Heart left ventricle (tissue), 16 donors: ENCODE measurements at regions not wholly inside any gene's neighbourhood (a gene's known extent, or its start where the extent isn't known, plus 50 kb on each side); places are given as distances from the start of the nearest gene placed in this dataset.

Experiments
- ATAC-seq, 4 donors: fragments of 200-7000 bp; cut with Tn5 transposase; one replicate each; pipeline ENCODE4 v1.9.1; 2020 to 2022; ENCODE audit warnings: moderate library complexity in 4 of 4, mild to moderate bottlenecking in 3 of 4, moderate number of reproducible peaks in 1 of 4
- DNase-seq, 5 donors: peaks; one replicate each; pipeline ENCODE4 v3.0.0-alpha.2; 2020
- H3K27ac ChIP-seq, 12 donors: fragments of 200-600 bp; sonication (generic) in 4 of 12; one replicate each; pipeline versions ENCODE4 v1.5.0 to v1.8.0; 2016 to 2022; ENCODE audit warnings: mild to moderate bottlenecking in 2 of 12
- H3K27me3 ChIP-seq, 9 donors: fragments of 200-600 bp; sonication (generic) in 2 of 9; one replicate each; pipeline versions ENCODE4 v1.5.1 to v1.8.0; 2016 to 2022; ENCODE audit warnings: mild to moderate bottlenecking in 3 of 9
- H3K36me3 ChIP-seq, 9 donors: fragments of 200-600 bp; sonication (generic) in 2 of 9; one replicate each; pipeline versions ENCODE4 v1.5.0 to v1.8.0; 2018 to 2022; ENCODE audit warnings: mild to moderate bottlenecking in 2 of 9
- H3K4me1 ChIP-seq, 12 donors: fragments of 200-600 bp; sonication (generic) in 4 of 12; one replicate each; pipeline versions ENCODE4 v1.5.0 to v1.8.0; 2016 to 2022; ENCODE audit warnings: mild to moderate bottlenecking in 3 of 12
- H3K4me3 ChIP-seq, 12 donors: fragments of 200-600 bp; sonication (generic) in 4 of 12; one replicate each; pipeline versions ENCODE4 v1.5.0 to v1.8.0; 2017 to 2022; ENCODE audit warnings: mild to moderate bottlenecking in 9 of 12, moderate library complexity in 4 of 12
- H3K9me3 ChIP-seq, 12 donors: fragments of 200-600 bp; sonication (generic) in 4 of 12; one replicate each; pipeline versions ENCODE4 v1.5.0 to v1.8.0; 2016 to 2022; ENCODE audit warnings: mild to moderate bottlenecking in 1 of 12
- POLR2A ChIP-seq, 2 donors: fragments of 450-650 bp; IDR thresholded peaks; one replicate each; pipeline ENCODE4 v1.6.1; 2017; ENCODE audit warnings: antibody characterized with exemption in 2 of 2, mild to moderate bottlenecking in 2 of 2, moderate library complexity in 2 of 2
- WGBS, 4 donors: extraction: QIAGEN DNeasy Blood & Tissue Kit in 2 of 4; methylation state at CpG; one replicate each; pipeline versions ENCODE4 v1.1.5 to v1.1.7; 2013 to 2018; 5-methylcytosine and 5-hydroxymethylcytosine counted together
- intact Hi-C, 10 donors: fragments of 100-400 bp; cut with DNase I; formaldehyde crosslinking; loops; one replicate each; pipeline versions ENCODE4 v1.11.1 to v1.14.2; 2022
- TF ChIP-seq, protein P1 (sequence below), 12 donors: fragments of 200-600 bp; sonication (generic) in 4 of 12; IDR thresholded peaks; one replicate each; pipeline versions ENCODE4 v1.5.0 to v1.8.0; 2018 to 2022; ENCODE audit warnings: antibody characterized with exemption in 12 of 12, mild to moderate bottlenecking in 5 of 12
- donor health status: ischemic (EF 13 %, LVEDD 7.1; RV severe dilation, severe dysfunction).
- donor health status: healthy with polysubstance abuse.
- donor health status: DM: no; HTN: yes; CAD: no.
- donor health status: DM: no; HTN: no; CAD: no.
- donor health status: ischemic (EF 25% LVEDD 6.9; RV normal size, moderate dysfunction).
- donor health status: ischemic (EF 25% LVEDD 5.7; RV mildly dilated, moderate dysfunction).
- donor health status: healthy.
- donor health status: DM: yes; HTN: yes; CAD: no.
- donor health status: ischemic (EF 35%, LVEDD 5.7; RV mildly dilated, moderate dysfunction).
- donor health status: nonischemic (EF 11% LVEDD 7.7; RV severe dilation, severe dysfunction).
- donor health status: DM: yes; HTN: yes; CAD: no.
- donor health status: PGD.
- donor health status: ischemic (EF 29% LVEDD 5.4; RV normal size, mild dysfunction).
- donor health status: nonischemic (EF 23%, LVEDD 6.1; RV moderate dilation, normal function).

DNA sequence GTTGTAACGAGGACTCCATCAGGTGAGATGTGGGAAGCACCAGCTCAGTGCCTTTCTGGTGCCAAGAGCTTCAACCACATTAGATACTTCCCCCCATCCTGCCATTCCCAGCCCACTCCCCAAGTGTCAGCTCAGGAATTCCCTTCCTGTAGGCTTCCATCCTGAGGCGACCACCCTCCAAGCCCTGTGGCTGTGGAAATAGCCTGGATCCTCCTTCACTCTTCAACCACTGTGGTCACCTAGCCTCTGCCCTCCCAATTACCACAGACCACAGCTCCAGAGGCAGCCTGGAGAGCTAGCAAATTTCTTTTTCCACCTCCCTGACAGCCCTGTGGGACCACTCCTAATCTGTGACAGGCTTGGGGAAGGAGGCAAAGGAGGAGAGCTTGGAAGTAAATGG is 219.8 kb upstream of the MAP3K1 start:
- intact Hi-C loops, result no loop called here
- ATAC-seq (no peak), DNase-seq (no peak)
- Histone ChIP-seq H3K27me3 (no peaks in the 10 kb centered on the region), H3K9me3 (peaks cover 0 to 5% (median 0%) of the 10 kb centered on the region in 12 donors), H3K27ac (no peak overlapping the region), H3K4me3 (no peak overlapping the region), H3K4me1 (peaks cover 0 to 7% (median 0%) of the 10 kb centered on the region in 12 donors), H3K36me3 (no peaks in the 10 kb centered on the region)
- 94 to 100% (median 97%) methylated on average over 2 of the region's 2 CpGs for WGBS, 4 donors
- TF ChIP-seq, protein P1, sequence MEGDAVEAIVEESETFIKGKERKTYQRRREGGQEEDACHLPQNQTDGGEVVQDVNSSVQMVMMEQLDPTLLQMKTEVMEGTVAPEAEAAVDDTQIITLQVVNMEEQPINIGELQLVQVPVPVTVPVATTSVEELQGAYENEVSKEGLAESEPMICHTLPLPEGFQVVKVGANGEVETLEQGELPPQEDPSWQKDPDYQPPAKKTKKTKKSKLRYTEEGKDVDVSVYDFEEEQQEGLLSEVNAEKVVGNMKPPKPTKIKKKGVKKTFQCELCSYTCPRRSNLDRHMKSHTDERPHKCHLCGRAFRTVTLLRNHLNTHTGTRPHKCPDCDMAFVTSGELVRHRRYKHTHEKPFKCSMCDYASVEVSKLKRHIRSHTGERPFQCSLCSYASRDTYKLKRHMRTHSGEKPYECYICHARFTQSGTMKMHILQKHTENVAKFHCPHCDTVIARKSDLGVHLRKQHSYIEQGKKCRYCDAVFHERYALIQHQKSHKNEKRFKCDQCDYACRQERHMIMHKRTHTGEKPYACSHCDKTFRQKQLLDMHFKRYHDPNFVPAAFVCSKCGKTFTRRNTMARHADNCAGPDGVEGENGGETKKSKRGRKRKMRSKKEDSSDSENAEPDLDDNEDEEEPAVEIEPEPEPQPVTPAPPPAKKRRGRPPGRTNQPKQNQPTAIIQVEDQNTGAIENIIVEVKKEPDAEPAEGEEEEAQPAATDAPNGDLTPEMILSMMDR (IDR thresholded peaks at IDR 0.05), result no peak
- TF ChIP-seq POLR2A (IDR thresholded peaks at IDR 0.05), result no peak

DNA sequence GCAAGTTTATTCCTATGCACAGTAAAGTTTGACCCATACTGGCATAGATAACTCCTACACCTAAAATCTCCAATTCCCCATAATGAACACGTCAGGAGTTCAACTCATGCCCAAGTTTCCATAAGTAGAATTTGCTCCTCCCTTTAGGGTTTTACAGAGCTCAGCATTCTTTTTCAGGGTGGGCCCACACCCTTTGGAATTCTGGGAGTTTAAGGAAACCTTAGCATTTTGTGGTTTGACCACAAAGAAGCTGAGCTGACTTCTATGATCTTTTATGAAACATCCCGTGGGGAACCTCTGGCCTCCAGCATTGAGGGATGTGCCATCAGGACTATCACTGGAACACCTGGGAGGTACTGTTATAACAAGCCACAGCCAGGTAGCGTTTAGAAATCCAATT is 220.6 kb upstream of the MAP3K1 start:
- DNase-seq (no peak), ATAC-seq (no peak)
- TF ChIP-seq, protein P1 (IDR thresholded peaks at IDR 0.05), result no peak
- TF ChIP-seq POLR2A (IDR thresholded peaks at IDR 0.05), result no peak
- Histone ChIP-seq H3K4me3 (no peak overlapping the region), H3K27me3 (no peaks in the 10 kb centered on the region), H3K27ac (no peak overlapping the region), H3K4me1 (peaks cover 0 to 7% (median under 1%) of the 10 kb centered on the region in 12 donors), H3K9me3 (peaks cover 0 to 5% (median 0%) of the 10 kb centered on the region in 12 donors), H3K36me3 (no peaks in the 10 kb centered on the region)
- intact Hi-C loops, result no loop called here
- WGBS, 4 donors, result 93 to 98% (median 96%) methylated on average over 3 of the region's 3 CpGs

DNA sequence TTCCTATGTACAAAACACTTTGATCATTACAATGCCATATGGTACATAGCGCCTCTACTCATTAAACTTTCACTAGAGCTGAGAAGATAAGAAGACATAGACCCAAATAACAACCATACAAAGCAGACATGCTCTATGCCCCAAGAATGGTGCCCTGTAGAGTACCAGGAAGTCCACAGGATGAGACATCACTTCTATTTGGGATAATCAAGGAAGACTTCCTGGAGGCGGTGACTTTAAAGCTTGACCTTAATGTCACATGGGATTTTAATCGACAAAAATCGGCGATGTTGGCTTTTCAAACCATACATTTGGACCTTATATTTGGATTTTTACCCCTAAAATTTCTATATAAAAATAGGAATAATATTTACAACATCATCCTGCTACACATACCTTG is 224.3 kb upstream of the MAP3K1 start:
- Histone ChIP-seq H3K27ac (no peak overlapping the region), H3K4me1 (peaks cover 0 to 41% (median 29%) of the 10 kb centered on the region in 12 donors), H3K9me3 (no peaks in the 10 kb centered on the region), H3K4me3 (no peak overlapping the region), H3K27me3 (no peaks in the 10 kb centered on the region), H3K36me3 (no peaks in the 10 kb centered on the region)
- TF ChIP-seq POLR2A (IDR thresholded peaks at IDR 0.05), result no peak
- TF ChIP-seq, protein P1 (IDR thresholded peaks at IDR 0.05), result no peak
- intact Hi-C loops, result no loop called here
- 96 to 98% (median 97%) methylated on average over 5 of the region's 5 CpGs for WGBS, 4 donors
- ATAC-seq (no peak), DNase-seq (no peak)

DNA sequence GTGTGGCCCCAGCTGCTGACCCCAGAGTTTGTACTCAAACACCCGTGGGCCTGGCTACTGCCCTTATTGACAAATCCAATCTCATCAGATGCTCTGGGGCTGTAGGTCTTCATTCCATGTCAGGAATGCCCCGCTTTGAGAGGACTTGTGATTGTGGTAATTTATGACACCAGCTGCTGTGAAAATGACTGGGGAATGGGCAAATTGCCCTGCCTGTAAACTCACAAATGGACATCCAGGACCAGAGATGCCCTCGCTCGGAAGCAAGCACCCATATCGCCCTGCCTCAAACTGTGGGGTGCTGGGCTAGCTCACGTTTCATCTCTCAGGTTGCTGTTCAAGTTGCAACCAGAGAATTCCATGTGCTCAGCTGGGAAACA is 225.9 kb upstream of the MAP3K1 start:
- ATAC-seq, result no peak
- Histone ChIP-seq H3K4me3 (no peak overlapping the region), H3K4me1 (peaks cover 4 to 52% (median 39%) of the 10 kb centered on the region in 12 donors), H3K27ac (peak overlapping the region; percentile 1 to 84 (median 61)), H3K36me3 (no peaks in the 10 kb centered on the region), H3K9me3 (peaks cover 0 to 2% (median under 1%) of the 10 kb centered on the region in 12 donors), H3K27me3 (no peaks in the 10 kb centered on the region)
- DNase-seq, result no peak
- WGBS, 4 donors, result 67 to 80% (median 75%) methylated on average over 6 of the region's 6 CpGs
- no peak for TF ChIP-seq POLR2A (IDR thresholded peaks at IDR 0.05)
- TF ChIP-seq, protein P1 (IDR thresholded peaks at IDR 0.05), result no peak
- intact Hi-C loops, result loop anchor here in 4 of 10 donors (5.0 to 10.0 kb wide), 3 partner anchors 107 to 315 kb away; no protein-coding TSS in a partner anchor
